AG09319 (cell line): ENCODE measurements at regions not wholly inside any gene's neighbourhood (a gene's known extent, or its start where the extent isn't known, plus 50 kb on each side); places are given as distances from the start of the nearest gene placed in this dataset.

Source experiments
- DNase-seq: peaks from one replicate; pipeline ENCODE4 v3.0.0-alpha.2; 2010; ENCODE audit warnings: low read depth; ENCODE audit errors: extremely low read depth
- CTCF ChIP-seq: IDR thresholded peaks from 2 replicates; pipeline ENCODE4 v1.5.1; 2011; ENCODE audit warnings: low read depth, mild to moderate bottlenecking, inconsistent platforms, low read length, moderate library complexity

GRCh38 chr2:240374085-240374907, 61.2 kb upstream of the GPC1 start:
- peak; percentile 75 for DNase-seq
- TF ChIP-seq CTCF, result no peak

DNA sequence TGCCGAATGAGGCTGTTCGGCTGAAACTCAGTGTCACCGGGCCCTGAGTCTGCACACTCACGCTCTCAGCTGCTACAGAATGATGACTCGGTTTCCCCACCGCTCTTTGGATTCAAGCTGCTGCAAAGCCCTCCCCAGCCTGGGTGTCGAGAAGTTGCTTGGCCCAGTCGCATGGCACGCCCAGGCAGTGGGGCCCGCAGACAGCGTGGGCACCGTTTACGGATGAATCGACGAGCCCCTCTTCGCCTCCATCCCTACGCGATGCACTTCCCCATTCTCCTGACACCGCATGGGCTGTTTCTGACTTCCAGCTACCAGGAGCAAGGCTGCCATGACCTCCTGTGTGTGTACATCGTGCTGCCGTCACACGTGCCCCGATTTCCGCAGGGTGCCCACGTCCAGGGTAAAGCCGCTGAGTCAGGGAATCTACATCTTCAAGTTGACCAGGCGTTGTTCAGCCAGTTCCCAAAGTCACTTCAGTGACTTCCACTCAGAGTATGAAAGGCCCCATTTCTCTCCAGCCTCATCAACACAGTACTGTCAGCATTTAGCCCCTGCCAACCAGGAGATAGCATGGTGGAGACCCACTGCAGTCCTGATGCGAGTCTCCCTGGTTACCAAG, 60.3 kb upstream of the GPC1 start:
- DNase-seq, result no peak
- TF ChIP-seq CTCF, result no peak

DNA sequence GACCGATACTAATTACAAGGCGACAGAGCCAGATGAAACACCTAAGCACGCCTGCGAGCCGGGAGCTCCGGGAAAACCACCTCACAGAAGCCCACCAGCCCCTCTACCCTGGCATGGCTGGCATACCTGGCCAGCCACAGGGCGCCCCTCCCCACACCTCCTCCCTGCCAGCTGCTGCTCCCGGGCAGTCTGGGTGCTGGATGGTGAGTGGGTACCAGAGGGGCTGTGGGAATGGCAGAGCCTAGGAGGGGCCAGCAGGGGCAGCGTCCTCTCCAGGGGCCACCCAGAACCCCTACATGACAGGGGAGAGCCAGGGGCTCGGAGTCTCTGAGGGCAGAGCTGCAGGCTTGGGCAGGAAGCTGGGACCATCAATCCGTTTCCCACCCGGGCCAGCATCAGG, 58.7 kb upstream of the GPC1 start:
- TF ChIP-seq CTCF, result no peak
- no peak for DNase-seq

DNA sequence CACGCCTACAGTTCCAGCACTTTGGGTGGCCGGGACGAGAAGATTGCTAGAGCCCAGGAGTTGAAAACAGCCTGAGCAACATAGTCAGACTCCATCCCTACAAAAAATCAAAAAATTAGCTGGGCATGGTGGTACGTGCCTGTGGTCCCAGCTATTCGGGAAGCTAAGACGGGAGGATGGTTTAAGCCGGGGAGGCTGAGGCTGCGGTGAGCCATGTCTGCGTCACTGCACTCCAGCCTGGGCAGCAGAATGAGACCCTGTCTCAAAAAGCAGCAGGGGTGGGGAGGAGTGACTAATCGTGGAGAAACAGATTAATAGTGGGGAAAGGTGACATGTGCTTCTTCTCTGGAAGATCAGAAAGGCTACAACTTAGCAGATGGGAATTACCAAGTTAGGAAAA, 58.1 kb upstream of the GPC1 start:
- TF ChIP-seq CTCF, result no peak
- DNase-seq, result no peak

DNA sequence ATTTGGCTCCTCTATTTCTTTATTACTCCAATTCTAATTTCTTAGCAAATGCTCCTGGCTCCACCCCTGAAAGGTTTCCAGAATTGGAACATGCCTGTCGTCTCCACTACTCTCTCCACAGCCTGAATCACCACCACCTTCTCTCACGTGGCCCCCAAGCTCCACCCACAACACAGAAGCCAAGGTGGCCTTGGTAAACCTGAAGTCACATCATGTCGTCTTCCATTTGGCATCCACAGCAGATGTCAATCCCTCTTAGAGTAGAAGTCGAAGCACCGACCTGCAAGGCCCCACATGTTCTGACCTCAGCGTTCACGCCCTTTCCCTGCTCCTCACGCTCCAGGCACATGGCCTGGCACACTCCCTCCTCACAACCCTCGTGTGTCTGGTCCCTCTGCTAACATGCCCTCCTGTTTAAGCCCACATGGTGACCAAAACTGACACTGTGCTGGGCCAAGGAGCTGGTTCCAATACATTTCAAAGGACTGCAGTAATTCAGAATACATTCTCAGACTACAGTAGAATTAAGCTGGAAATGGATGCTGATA, 56.3 kb upstream of the GPC1 start:
- no peak for DNase-seq
- TF ChIP-seq CTCF, result no peak

DNA sequence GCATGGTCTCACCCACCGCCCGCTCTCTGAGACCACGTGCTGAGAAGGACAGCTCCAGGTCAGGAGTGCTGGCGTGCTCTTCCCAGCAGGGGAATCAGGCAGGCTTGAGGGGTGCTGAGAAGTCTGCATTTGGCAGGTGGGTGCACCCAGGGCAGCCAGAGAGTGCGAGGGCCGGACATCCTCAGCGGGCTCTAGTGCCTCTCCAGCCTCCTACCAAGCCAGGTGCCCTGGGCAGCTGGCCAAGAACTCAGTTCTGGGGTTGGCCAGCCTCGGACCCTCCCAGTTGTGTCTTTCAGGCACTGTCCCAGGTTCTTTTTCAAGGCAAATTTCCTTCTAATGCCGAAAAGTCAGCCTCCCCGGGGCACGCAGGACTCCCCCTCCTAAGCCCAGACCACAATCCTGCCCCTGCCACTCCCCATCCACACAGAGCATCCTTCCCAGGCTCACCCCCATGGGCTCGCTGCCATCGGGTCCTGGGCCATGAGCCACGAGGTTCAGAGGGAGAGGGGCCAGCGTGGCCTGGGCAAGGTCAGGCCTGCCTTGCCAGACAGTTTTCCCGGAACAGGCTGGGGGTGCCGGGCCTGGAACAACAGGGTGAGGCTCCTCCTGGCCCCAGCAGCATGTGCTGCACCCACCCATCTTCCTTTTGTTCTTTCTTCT, 52.2 kb upstream of the GPC1 start:
- no peak for DNase-seq
- no peak for TF ChIP-seq CTCF
